ENCODE measurements at regions not wholly inside any gene's neighbourhood (a gene's known extent, or its start where the extent isn't known, plus 50 kb on each side); places are given as distances from the start of the nearest gene placed in this dataset.
A peak's percentile ranks its signal among the peaks of the same experiment; 100 is the strongest.

- peak; percentile 15 to 20 (median 17) for DNase-seq
- ATAC-seq (ENCODE audit: insufficient read depth, low FRiP score), result no peak
- WGBS, 2 donors, result 32 to 34% methylated on average over 28 of the region's 28 CpGs
- no peaks in the 10 kb centered on the region for H3K9me3 ChIP-seq (ENCODE audit: control insufficient read depth in 4 of 4, insufficient read depth in 3 of 4, low read length in 3 of 4)
- peaks cover 0 to 19% (median 1%) of the 10 kb centered on the region in 5 donors for H3K4me1 ChIP-seq (ENCODE audit: control insufficient read depth in 5 of 5, insufficient read depth in 5 of 5, low read length in 5 of 5)
- no peak for TF ChIP-seq CTCF (IDR thresholded peaks at IDR 0.05; ENCODE audit: control extremely low read depth, extremely low read depth)
- no peak overlapping the region for H3K9ac ChIP-seq (ENCODE audit: insufficient read depth in 1 of 2, low read length in 2 of 2)
- H3K4me3 ChIP-seq, result no peak overlapping the region
- H3K27me3 ChIP-seq (ENCODE audit: control insufficient read depth in 3 of 3, insufficient read depth in 3 of 3, low read length in 2 of 3), result peaks cover 0 to 17% (median 6%) of the 10 kb centered on the region in 3 donors
- H3K27ac ChIP-seq (ENCODE audit: low read depth in 1 of 2, low read length in 1 of 2), result no peak overlapping the region
- no peaks in the 10 kb centered on the region for H3K36me3 ChIP-seq (ENCODE audit: control insufficient read depth in 4 of 4, insufficient read depth in 4 of 4, low read length in 4 of 4)
Observed at GRCh38 chr6:125533710-125534397, 215.6 kb upstream of the HEY2 start.

GRCh38 chr6:125534430-125535263 lies 214.8 kb upstream of the HEY2 start:
- 31 to 33% methylated on average over 17 of the region's 17 CpGs for WGBS, 2 donors
- TF ChIP-seq CTCF (IDR thresholded peaks at IDR 0.05; ENCODE audit: control extremely low read depth, extremely low read depth), result no peak
- peak in 1 of 3 donors; percentile 10 for DNase-seq
- no peak overlapping the region for H3K9ac ChIP-seq (ENCODE audit: insufficient read depth in 1 of 2, low read length in 2 of 2)
- H3K4me1 ChIP-seq (ENCODE audit: control insufficient read depth in 5 of 5, insufficient read depth in 5 of 5, low read length in 5 of 5), result peaks cover 0 to 13% (median 1%) of the 10 kb centered on the region in 5 donors
- ATAC-seq (ENCODE audit: insufficient read depth, low FRiP score), result no peak
- no peaks in the 10 kb centered on the region for H3K36me3 ChIP-seq (ENCODE audit: control insufficient read depth in 4 of 4, insufficient read depth in 4 of 4, low read length in 4 of 4)
- peaks cover 0 to 17% (median 6%) of the 10 kb centered on the region in 3 donors for H3K27me3 ChIP-seq (ENCODE audit: control insufficient read depth in 3 of 3, insufficient read depth in 3 of 3, low read length in 2 of 3)
- H3K27ac ChIP-seq (ENCODE audit: low read depth in 1 of 2, low read length in 1 of 2), result no peak overlapping the region
- H3K9me3 ChIP-seq (ENCODE audit: control insufficient read depth in 4 of 4, insufficient read depth in 3 of 4, low read length in 3 of 4), result no peaks in the 10 kb centered on the region
- H3K4me3 ChIP-seq, result no peak overlapping the region

- H3K4me1 ChIP-seq (ENCODE audit: control insufficient read depth in 5 of 5, insufficient read depth in 5 of 5, low read length in 5 of 5), result peaks cover 0 to 13% (median 1%) of the 10 kb centered on the region in 5 donors
- no peak for ATAC-seq (ENCODE audit: insufficient read depth, low FRiP score)
- no peaks in the 10 kb centered on the region for H3K36me3 ChIP-seq (ENCODE audit: control insufficient read depth in 4 of 4, insufficient read depth in 4 of 4, low read length in 4 of 4)
- WGBS, 2 donors, result 75 to 79% methylated on average over 2 of the region's 2 CpGs
- no peak for DNase-seq
- TF ChIP-seq CTCF (IDR thresholded peaks at IDR 0.05; ENCODE audit: control extremely low read depth, extremely low read depth), result no peak
- no peak overlapping the region for H3K9ac ChIP-seq (ENCODE audit: insufficient read depth in 1 of 2, low read length in 2 of 2)
- H3K9me3 ChIP-seq (ENCODE audit: control insufficient read depth in 4 of 4, insufficient read depth in 3 of 4, low read length in 3 of 4), result no peaks in the 10 kb centered on the region
- H3K27me3 ChIP-seq (ENCODE audit: control insufficient read depth in 3 of 3, insufficient read depth in 3 of 3, low read length in 2 of 3), result peaks cover 0 to 17% (median 6%) of the 10 kb centered on the region in 3 donors
- H3K27ac ChIP-seq (ENCODE audit: low read depth in 1 of 2, low read length in 1 of 2), result no peak overlapping the region
- H3K4me3 ChIP-seq, result no peak overlapping the region
Observed at GRCh38 chr6:125537090-125537489, 212.3 kb upstream of the HEY2 start.
